Mucosa of descending colon (tissue), 3 donors: ENCODE measurements at regions not wholly inside any gene's neighbourhood (a gene's known extent, or its start where the extent isn't known, plus 50 kb on each side); places are given as distances from the start of the nearest gene placed in this dataset.

ENCODE experiments used
- ATAC-seq: fragments of 200-7000 bp; cut with Tn5 transposase; one replicate; pipeline ENCODE4 v1.9.1; 2020; ENCODE audit warnings: mild to moderate bottlenecking, moderate library complexity
- DNase-seq, 3 donors: peaks; one replicate each; pipeline ENCODE4 v3.0.0-alpha.2; 2020
- H3K36me3 ChIP-seq: fragments of 200-600 bp; one replicate; pipeline ENCODE4 v1.8.0; 2021; ENCODE audit warnings: low read depth, mild to moderate bottlenecking
- H3K4me1 ChIP-seq: fragments of 200-600 bp; one replicate; pipeline ENCODE4 v1.8.0; 2021; ENCODE audit warnings: low read depth, mild to moderate bottlenecking
- H3K4me3 ChIP-seq: fragments of 200-600 bp; one replicate; pipeline ENCODE4 v1.8.0; 2021; ENCODE audit warnings: mild to moderate bottlenecking
- H3K9me3 ChIP-seq: fragments of 200-600 bp; one replicate; pipeline ENCODE4 v1.8.0; 2021; ENCODE audit warnings: mild to moderate bottlenecking
- CTCF ChIP-seq: fragments of 200-600 bp; IDR thresholded peaks from one replicate; pipeline ENCODE4 v1.8.0; 2022; ENCODE audit warnings: antibody characterized with exemption, mild to moderate bottlenecking
- intact Hi-C, 2 donors: fragments of 100-400 bp; cut with DNase I in 1 of 2; cut with micrococcal nuclease in 1 of 2; formaldehyde crosslinking; loops; one replicate each; pipeline versions ENCODE4 v1.11.0 to v1.11.1; 2022; cut with DNase I, micrococcal nuclease
- donor health status: DM: no; HTN: no; CAD: no; lungs with moderate emphysema.
- donor health status: DM: no; HTN: no; CAD: no.
- donor health status: DM: no; HTN: yes; CAD: no.

GRCh38 chr1:157893686-157894085, 52.1 kb upstream of the CD5L start:
- no peak for DNase-seq
- no peak for TF ChIP-seq CTCF
- Histone ChIP-seq H3K9me3 (no peaks in the 10 kb centered on the region), H3K36me3 (no peaks in the 10 kb centered on the region), H3K4me3 (no peak overlapping the region), H3K4me1 (no peaks in the 10 kb centered on the region)
- intact Hi-C loops, result no loop called here
- no peak for ATAC-seq

- TF ChIP-seq CTCF, result no peak
- H3K36me3 ChIP-seq, result no peaks in the 10 kb centered on the region
Measured at GRCh38 chr1:157894613-157895165, 53.1 kb upstream of the CD5L start.

GRCh38 chr1:157910270-157910669, 68.7 kb upstream of the CD5L start:
- no peak for DNase-seq
- TF ChIP-seq CTCF, result no peak
- Histone ChIP-seq H3K36me3 (no peaks in the 10 kb centered on the region), H3K9me3 (no peaks in the 10 kb centered on the region), H3K4me1 (no peaks in the 10 kb centered on the region), H3K4me3 (no peak overlapping the region)
- no peak for ATAC-seq
- intact Hi-C loops, result no loop called here

More at GRCh38 chr1:157894613-157895165, 53.1 kb upstream of the CD5L start:
- Histone ChIP-seq H3K9me3 (no peaks in the 10 kb centered on the region), H3K4me3 (no peak overlapping the region), H3K4me1 (no peaks in the 10 kb centered on the region)
- ATAC-seq, result no peak
- intact Hi-C loops, result no loop called here
- DNase-seq, result no peak

- Histone ChIP-seq H3K9me3 (no peaks in the 10 kb centered on the region), H3K4me1 (no peaks in the 10 kb centered on the region), H3K36me3 (no peaks in the 10 kb centered on the region), H3K4me3 (no peak overlapping the region)
- DNase-seq, result no peak
- intact Hi-C loops, result no loop called here
- no peak for ATAC-seq
- TF ChIP-seq CTCF, result no peak
Measured at GRCh38 chr1:157915859-157916258, 74.3 kb upstream of the CD5L start.

GRCh38 chr1:157916887-157917570, 75.4 kb upstream of the CD5L start:
- Histone ChIP-seq H3K4me3 (no peak overlapping the region), H3K36me3 (no peaks in the 10 kb centered on the region), H3K9me3 (no peaks in the 10 kb centered on the region), H3K4me1 (no peaks in the 10 kb centered on the region)
- DNase-seq (no peak), ATAC-seq (no peak)
- no peak for TF ChIP-seq CTCF
- intact Hi-C loops, result no loop called here
